IMR-90 (cell line): ENCODE measurements at regions not wholly inside any gene's neighbourhood (a gene's known extent, or its start where the extent isn't known, plus 50 kb on each side); places are given as distances from the start of the nearest gene placed in this dataset.

ENCODE experiments used
- ATAC-seq: fragments of 200-7000 bp; cut with Tn5 transposase; 2 replicates; pipeline ENCODE4 v1.9.1; 2020; ENCODE audit warnings: low read depth, mild to moderate bottlenecking, moderate library complexity
- BruUV-seq: library from RNA; stranded (reverse); fragments of 400-500 nt; replicated peaks from 2 replicates; lab custom pipeline; 2021; lab: Mats Ljungman, UMichigan
- CTCF ChIA-PET: fragments of 300-600 bp; formaldehyde crosslinking; extraction: SDS; loops from one replicate; lab custom pipeline; 2021; ENCODE audit warnings: antibody characterized with exemption; lab: Yijun Ruan, JAX
- POLR2A ChIA-PET: fragments of 300-600 bp; sonication (Branson Sonifier 250); formaldehyde crosslinking; loops from one replicate; lab custom pipeline; 2022; ENCODE audit warnings: antibody characterized with exemption; ENCODE audit not compliant: unreplicated experiment; lab: Charles Lee
- DNase-seq: peaks from one replicate; pipeline ENCODE4 v3.0.0; 2013
- H2AFZ ChIP-seq: replicated peaks from 2 replicates; pipeline ENCODE3; 2013; ENCODE audit warnings: low read length, mild to moderate bottlenecking; ENCODE audit not compliant: poor library complexity
- H2AK5ac ChIP-seq: 2 replicates; pipeline ENCODE4 v1.6.1; 2013; ENCODE audit warnings: low read depth, low read length, inconsistent platforms
- H2AK9ac ChIP-seq: replicated peaks from 2 replicates; pipeline ENCODE3; 2013; ENCODE audit warnings: mild to moderate bottlenecking, low read depth, low read length, moderate library complexity; ENCODE audit not compliant: poor library complexity
- H2BK120ac ChIP-seq: 2 replicates; pipeline ENCODE4 v1.6.1; 2013; ENCODE audit warnings: low read depth, low read length, inconsistent platforms
- H2BK15ac ChIP-seq: 3 replicates; pipeline ENCODE4 v1.6.1; 2013; ENCODE audit warnings: low read depth, low read length, inconsistent platforms
- H2BK20ac ChIP-seq: 2 replicates; pipeline ENCODE4 v1.6.1; 2013; ENCODE audit warnings: low read depth, mild to moderate bottlenecking, inconsistent platforms, low read length, moderate library complexity
- H2BK5ac ChIP-seq: 2 replicates; pipeline ENCODE4 v1.6.1; 2013; ENCODE audit warnings: mild to moderate bottlenecking, low read depth, low read length, inconsistent platforms; ENCODE audit not compliant: poor library complexity, severe bottlenecking
- H3K14ac ChIP-seq: replicated peaks from 2 replicates; pipeline ENCODE4 v1.6.1; 2013; ENCODE audit warnings: low read depth, low read length, inconsistent platforms
- H3K18ac ChIP-seq: 2 replicates; pipeline ENCODE4 v1.6.1; 2013; ENCODE audit warnings: low read depth, low read length, control low read depth
- H3K23ac ChIP-seq: 2 replicates; pipeline ENCODE4 v1.6.1; 2013; ENCODE audit warnings: low read depth, low read length, inconsistent platforms
- H3K27ac ChIP-seq: 2 replicates; pipeline ENCODE4 v1.5.1; 2013; ENCODE audit warnings: mild to moderate bottlenecking, control low read depth, low read length; ENCODE audit not compliant: insufficient read depth
- H3K27me3 ChIP-seq: 2 replicates; pipeline ENCODE4 v1.6.1; 2013; ENCODE audit warnings: low read length; ENCODE audit not compliant: control insufficient read depth, insufficient read depth
- H3K36me3 ChIP-seq: 2 replicates; pipeline ENCODE4 v1.6.1; 2013; ENCODE audit warnings: low read length, mixed read lengths; ENCODE audit not compliant: control insufficient read depth, insufficient read depth
- H3K4ac ChIP-seq: 2 replicates; pipeline ENCODE4 v1.6.1; 2013; ENCODE audit warnings: low read depth, low read length, inconsistent platforms
- H3K4me1 ChIP-seq: 2 replicates; pipeline ENCODE4 v1.6.1; 2013; ENCODE audit warnings: low read length, mixed read lengths; ENCODE audit not compliant: control insufficient read depth, insufficient read depth
- H3K4me2 ChIP-seq: 2 replicates; pipeline ENCODE4 v1.6.1; 2013; ENCODE audit warnings: low read depth, mild to moderate bottlenecking, control low read depth, low read length, moderate library complexity
- H3K4me3 ChIP-seq: 2 replicates; pipeline ENCODE4 v1.5.1; 2013; ENCODE audit warnings: low read depth, mild to moderate bottlenecking, control low read depth, low read length, moderate library complexity; ENCODE audit not compliant: insufficient read depth
- H3K56ac ChIP-seq: 2 replicates; pipeline ENCODE4 v1.6.1; 2013; ENCODE audit warnings: low read length, inconsistent platforms; ENCODE audit not compliant: insufficient read depth; ENCODE audit errors: extremely low read depth
- H3K79me1 ChIP-seq, 2 experiments: 2 replicates each; pipeline ENCODE4 v1.6.1; 2013; ENCODE audit warnings: low read length in 2 of 2, inconsistent platforms in 1 of 2, low read depth in 1 of 2
- H3K9ac ChIP-seq: 2 replicates; pipeline ENCODE4 v1.6.1; 2013; ENCODE audit warnings: low read depth, low read length, control low read depth
- H3K9me1 ChIP-seq: 2 replicates; pipeline ENCODE4 v1.6.1; 2013; ENCODE audit warnings: low read length, inconsistent platforms; ENCODE audit not compliant: insufficient read depth
- H3K9me3 ChIP-seq: 2 replicates; pipeline ENCODE4 v1.6.1; 2013; ENCODE audit warnings: low read length; ENCODE audit not compliant: control insufficient read depth, insufficient read depth
- H4K20me1 ChIP-seq: 2 replicates; pipeline ENCODE4 v1.6.1; 2013; ENCODE audit warnings: low read length, inconsistent platforms; ENCODE audit not compliant: insufficient read depth
- H4K5ac ChIP-seq: 2 replicates; pipeline ENCODE4 v1.6.1; 2013; ENCODE audit warnings: mild to moderate bottlenecking, low read depth, low read length, control low read depth
- H4K8ac ChIP-seq, 2 experiments: 2 replicates each; pipeline ENCODE4 v1.6.1; 2013; ENCODE audit warnings: low read depth in 2 of 2, low read length in 2 of 2, control low read depth in 1 of 2, inconsistent platforms in 1 of 2
- H4K91ac ChIP-seq: 2 replicates; pipeline ENCODE4 v1.6.1; 2013; ENCODE audit warnings: low read depth, low read length, inconsistent platforms; ENCODE audit not compliant: insufficient read depth
- BHLHE40 ChIP-seq: fragments of 150-350 bp; IDR thresholded peaks from 2 replicates; pipeline ENCODE4 v1.6.1; 2016; ENCODE audit warnings: mild to moderate bottlenecking, low read depth, low read length
- CEBPB ChIP-seq: IDR thresholded peaks from 2 replicates; pipeline ENCODE4 v1.6.1; 2012; ENCODE audit warnings: low read depth, low read length, improper control_type of control experiment
- CHD1 ChIP-seq: IDR thresholded peaks from 2 replicates; pipeline ENCODE4 v1.6.1; 2012; ENCODE audit warnings: low read depth, low read length, improper control_type of control experiment
- ELK1 ChIP-seq: fragments of 150-350 bp; IDR thresholded peaks from 2 replicates; pipeline ENCODE4 v1.6.1; 2016; ENCODE audit warnings: low read depth, mild to moderate bottlenecking, low read length, moderate library complexity, borderline replicate concordance
- FOS ChIP-seq: fragments of 150-350 bp; IDR thresholded peaks from 2 replicates; pipeline ENCODE4 v1.6.1; 2016; ENCODE audit warnings: low read depth, low read length
- MAFK ChIP-seq: IDR thresholded peaks from 2 replicates; pipeline ENCODE4 v1.6.1; 2012; ENCODE audit warnings: low read depth, low read length, improper control_type of control experiment
- MAZ ChIP-seq: IDR thresholded peaks from 2 replicates; pipeline ENCODE4 v1.6.1; 2012; ENCODE audit warnings: low read depth, mild to moderate bottlenecking, low read length, improper control_type of control experiment, moderate library complexity, borderline replicate concordance
- MXI1 ChIP-seq: IDR thresholded peaks from 2 replicates; pipeline ENCODE4 v1.6.1; 2012; ENCODE audit warnings: low read depth, mild to moderate bottlenecking, low read length, moderate library complexity, borderline replicate concordance
- NFE2L2 ChIP-seq: fragments of 150-350 bp; IDR thresholded peaks from 2 replicates; pipeline ENCODE4 v1.6.1; 2016; ENCODE audit warnings: low read depth, mild to moderate bottlenecking, low read length
- POLR2A ChIP-seq: IDR thresholded peaks from 2 replicates; pipeline ENCODE4 v1.6.1; 2012; ENCODE audit warnings: mild to moderate bottlenecking, low read depth, low read length
- RAD21 ChIP-seq: IDR thresholded peaks from 2 replicates; pipeline ENCODE4 v1.6.1; 2012; ENCODE audit warnings: low read length, improper control_type of control experiment
- RCOR1 ChIP-seq: IDR thresholded peaks from 2 replicates; pipeline ENCODE4 v1.6.1; 2012; ENCODE audit warnings: mild to moderate bottlenecking, low read length, improper control_type of control experiment; ENCODE audit not compliant: insufficient replicate concordance
- RFX5 ChIP-seq: IDR thresholded peaks from 2 replicates; pipeline ENCODE4 v1.8.0; 2012; ENCODE audit warnings: low read depth, mild to moderate bottlenecking, low read length, moderate library complexity
- SMC3 ChIP-seq: fragments of 150-350 bp; IDR thresholded peaks from 2 replicates; pipeline ENCODE4 v1.6.1; 2016; ENCODE audit warnings: low read depth, mild to moderate bottlenecking, antibody characterized with exemption, low read length, moderate library complexity
- USF2 ChIP-seq: fragments of 150-350 bp; IDR thresholded peaks from 2 replicates; pipeline ENCODE4 v1.6.1; 2017; ENCODE audit warnings: mild to moderate bottlenecking, antibody characterized with exemption, low read length, low read depth
- WGBS, 2 experiments: methylation state at CpG; one replicate each; pipeline versions ENCODE4 v1.1.5 to v1.1.7; 2013; ENCODE audit warnings: missing lambda C conversion rate in 2 of 2; ENCODE audit not compliant: insufficient read length in 1 of 2; ENCODE audit errors: extremely low coverage in 2 of 2; 5-methylcytosine and 5-hydroxymethylcytosine counted together
- dilution Hi-C: fragments of 300-500 bp; cut with HindIII; formaldehyde crosslinking; loops from one replicate; pipeline ENCODE4 v1.14.3; 2018; ENCODE audit warnings: low sequenced_read_pairs; ENCODE audit not compliant: unreplicated experiment
- in situ Hi-C: fragments of 300-500 bp; cut with MboI; formaldehyde crosslinking; loops from 3 replicates; pipeline ENCODE4 v1.14.3; 2019; ENCODE audit warnings: low sequenced_read_pairs, inconsistent platforms, mixed read lengths
- intact Hi-C: fragments of 100-400 bp; cut with micrococcal nuclease; formaldehyde crosslinking; loops from 2 replicates; pipeline ENCODE4 v1.10.0; 2022

GRCh38 chr14:82766996-82767395 lies 1233.3 kb upstream of the SEL1L start:
- no peak overlapping the region for H2BK5ac ChIP-seq
- no peak overlapping the region for H2BK15ac ChIP-seq
- no peak overlapping the region for H3K23ac ChIP-seq
- no peak overlapping the region for H3K4me3 ChIP-seq
- H4K8ac ChIP-seq = no peak overlapping the region
- H3K27me3 ChIP-seq = no peaks in the 10 kb centered on the region
- no peak overlapping the region for H3K56ac ChIP-seq
- H3K18ac ChIP-seq = no peak overlapping the region
- dilution Hi-C loops = no loop called here
- no CpG with 5 or more reads among the region's 3 CpGs for WGBS, 2 experiments
- H4K20me1 ChIP-seq = no peaks in the 10 kb centered on the region
- no peak overlapping the region for H3K4ac ChIP-seq
- ChIA-PET POLR2A (no interaction called here), CTCF (no interaction called here)
- TF ChIP-seq USF2 (no peak), MXI1 (no peak), BHLHE40 (no peak), RAD21 (no peak), FOS (no peak), NFE2L2 (no peak), ELK1 (no peak), SMC3 (no peak), MAFK (no peak), CEBPB (no peak), POLR2A (no peak), RCOR1 (no peak), CHD1 (no peak), MAZ (no peak), RFX5 (no peak)
- H2AFZ ChIP-seq = no peak overlapping the region
- no peaks in the 10 kb centered on the region for H3K36me3 ChIP-seq
- H3K9me3 ChIP-seq = peaks cover 1% of the 10 kb centered on the region; the same call in 1 of the 2 replicates
- ATAC-seq (no peak), DNase-seq (no peak)
- H2BK120ac ChIP-seq = no peak overlapping the region
- H3K9ac ChIP-seq = no peak overlapping the region
- no TSS peak for BruUV-seq
- H2BK20ac ChIP-seq = no peak overlapping the region
- intact Hi-C loops = no loop called here
- no peaks in the 10 kb centered on the region for H3K4me1 ChIP-seq
- H3K4me2 ChIP-seq = no peak overlapping the region
- no peak overlapping the region for H4K91ac ChIP-seq
- H3K9me1 ChIP-seq = no peaks in the 10 kb centered on the region
- no peak overlapping the region for H2AK5ac ChIP-seq
- H3K79me1 ChIP-seq = no peaks in the 10 kb centered on the region
- H3K27ac ChIP-seq = no peak overlapping the region
- H4K5ac ChIP-seq = no peak overlapping the region
- no peak overlapping the region for H3K14ac ChIP-seq
- no peak overlapping the region for H2AK9ac ChIP-seq
- in situ Hi-C loops = no loop called here
